LoVo (cell line): ENCODE measurements at regions not wholly inside any gene's neighbourhood (a gene's known extent, or its start where the extent isn't known, plus 50 kb on each side); places are given as distances from the start of the nearest gene placed in this dataset.

Experiments
- DNase-seq: peaks from one replicate; pipeline ENCODE4 v3.0.0-alpha.2; 2016; ENCODE audit warnings: low spot score

- no peak for DNase-seq
Measured at GRCh38 chr2:128632501-128632800, 313.8 kb upstream of the HS6ST1 start.

- no peak for DNase-seq
Measured at GRCh38 chr2:128633501-128633900, 314.8 kb upstream of the HS6ST1 start.

GRCh38 chr2:128635361-128635900 lies 316.8 kb upstream of the HS6ST1 start:
- no peak for DNase-seq

GRCh38 chr2:128636802-128637147 lies 318.1 kb upstream of the HS6ST1 start:
- no peak for DNase-seq

- DNase-seq: no peak
Measured at GRCh38 chr2:128637481-128638155, 318.9 kb upstream of the HS6ST1 start.

GRCh38 chr2:128638341-128639119 lies 319.9 kb upstream of the HS6ST1 start:
- DNase-seq: no peak

GRCh38 chr2:128639120-128639477 lies 320.4 kb upstream of the HS6ST1 start:
- DNase-seq: no peak

GRCh38 chr2:128639693-128640092 lies 321.0 kb upstream of the HS6ST1 start:
- DNase-seq: no peak

- no peak for DNase-seq
Measured at GRCh38 chr2:128640166-128640844, 321.6 kb upstream of the HS6ST1 start.

GRCh38 chr2:128640845-128641360 lies 322.2 kb upstream of the HS6ST1 start:
- DNase-seq: no peak

GRCh38 chr2:128641421-128642080 lies 322.9 kb upstream of the HS6ST1 start:
- no peak for DNase-seq

GRCh38 chr2:128642316-128642715 lies 323.6 kb upstream of the HS6ST1 start:
- no peak for DNase-seq

- DNase-seq: no peak
Measured at GRCh38 chr2:128642821-128643220, 324.2 kb upstream of the HS6ST1 start.

- DNase-seq: no peak
Measured at GRCh38 chr2:128643221-128644065, 324.8 kb upstream of the HS6ST1 start.

- DNase-seq: no peak
Measured at GRCh38 chr2:128644156-128644555, 325.5 kb upstream of the HS6ST1 start.

- no peak for DNase-seq
Measured at GRCh38 chr2:128644718-128645256, 326.1 kb upstream of the HS6ST1 start.

GRCh38 chr2:128645631-128646030 lies 327.0 kb upstream of the HS6ST1 start:
- no peak for DNase-seq

GRCh38 chr2:128646091-128646490 lies 327.4 kb upstream of the HS6ST1 start:
- no peak for DNase-seq

GRCh38 chr2:128646691-128647090 lies 328.0 kb upstream of the HS6ST1 start:
- DNase-seq: no peak

- DNase-seq: no peak
Measured at GRCh38 chr2:128651000-128651399, 332.3 kb upstream of the HS6ST1 start.

GRCh38 chr2:128654408-128654807 lies 335.7 kb upstream of the HS6ST1 start:
- no peak for DNase-seq
